Renal cortical epithelial cell (primary cell): ENCODE measurements at regions not wholly inside any gene's neighbourhood (a gene's known extent, or its start where the extent isn't known, plus 50 kb on each side); places are given as distances from the start of the nearest gene placed in this dataset.

Experiments used
- DNase-seq: peaks from one replicate; pipeline ENCODE4 v3.0.0-alpha.2; 2011; ENCODE audit warnings: low read depth

DNA sequence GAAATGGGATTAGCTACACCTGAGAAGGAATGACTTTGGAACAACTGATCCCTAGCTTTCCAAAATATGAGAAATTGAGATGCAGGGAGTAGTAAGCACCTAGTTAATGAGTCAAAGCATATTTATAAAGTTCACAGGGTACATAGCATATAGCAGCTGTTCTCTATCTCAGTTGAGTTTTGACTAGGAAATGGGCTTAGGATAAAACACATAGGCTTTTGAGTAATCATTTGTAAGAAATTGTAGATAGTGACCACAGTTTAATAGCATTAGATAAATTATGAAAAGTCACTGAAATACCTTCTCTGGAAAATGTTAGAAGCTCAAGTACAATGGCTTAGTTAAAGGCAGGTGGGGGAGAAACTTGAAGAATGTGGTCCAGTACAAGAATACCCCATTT is 444.7 kb upstream of the TNP1 start:
- no peak for DNase-seq

DNA sequence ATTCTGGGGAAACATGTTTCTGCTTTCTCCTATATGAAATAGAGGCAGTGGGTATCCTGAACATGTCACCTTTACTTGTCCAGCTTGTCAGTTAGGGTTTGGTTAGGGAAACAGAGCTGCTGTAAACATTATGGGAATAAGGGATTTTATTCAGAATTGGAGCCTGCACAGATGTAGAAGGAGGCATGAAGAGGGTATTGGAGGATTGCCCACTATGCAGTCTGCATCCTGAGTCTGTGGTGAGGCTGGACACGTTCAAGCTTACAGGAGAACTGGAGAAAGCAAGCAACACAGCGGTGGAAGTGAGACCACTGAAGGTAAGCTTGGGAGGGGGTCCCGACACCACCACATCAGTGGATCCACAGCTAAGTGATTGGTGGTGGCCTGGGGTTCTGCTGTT is 443.0 kb upstream of the TNP1 start:
- DNase-seq, result no peak

DNA sequence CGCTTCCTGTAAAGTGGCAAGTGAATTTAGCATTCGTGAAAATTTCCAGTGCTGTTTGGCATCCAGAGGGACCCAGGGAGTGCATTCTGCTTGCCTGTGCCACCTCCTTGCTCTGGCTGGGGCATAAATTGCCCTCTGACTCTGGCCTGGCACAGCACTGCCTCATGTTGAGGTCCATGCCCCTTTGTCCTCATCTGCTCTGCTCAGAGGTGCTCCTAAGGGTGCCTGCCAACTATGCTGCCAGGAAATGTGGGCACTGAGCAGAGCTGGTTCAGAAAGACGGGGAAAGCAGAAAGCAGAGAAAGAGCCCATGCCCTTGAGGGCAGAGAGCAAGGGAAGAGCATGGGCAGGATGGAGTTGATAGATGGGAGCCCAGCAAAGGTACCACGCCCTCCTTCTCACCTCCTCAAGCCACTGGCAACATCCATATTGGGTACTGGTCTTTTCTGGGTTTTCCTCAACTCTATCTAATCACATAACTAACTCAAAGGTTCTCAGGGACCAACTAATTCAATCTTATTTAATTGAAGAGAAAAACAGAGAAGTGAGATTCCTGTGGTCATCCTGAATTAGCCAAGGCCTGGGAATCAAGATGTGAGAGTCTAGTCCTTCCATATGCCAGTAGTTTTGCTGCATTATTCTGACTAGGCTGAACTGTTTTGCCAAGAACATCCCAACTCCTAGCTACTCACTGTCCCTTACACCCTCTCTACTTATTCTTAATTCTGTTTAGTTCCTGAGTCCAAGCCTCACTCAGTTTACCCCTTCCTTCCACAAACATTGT is 441.5 kb upstream of the TNP1 start:
- DNase-seq, result no peak

DNA sequence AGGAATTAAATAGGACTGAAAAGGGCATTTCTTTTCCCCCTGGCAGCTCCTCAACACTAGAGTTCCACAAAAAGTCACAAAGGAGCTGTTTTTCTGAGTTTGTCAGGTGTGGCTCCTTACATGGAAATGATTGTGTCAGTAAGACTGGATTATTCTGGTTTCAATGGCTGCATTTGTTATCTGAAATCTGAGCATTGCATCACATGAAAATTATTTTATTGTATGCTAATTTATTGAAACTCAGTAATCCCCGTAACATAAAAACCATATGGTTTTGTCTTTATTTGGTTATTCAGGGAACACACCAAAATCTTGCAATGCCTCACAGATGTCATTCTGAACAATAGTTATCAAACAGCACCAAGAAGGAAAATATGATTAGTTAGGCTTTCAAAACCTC is 439.7 kb upstream of the TNP1 start:
- peak; percentile 17 for DNase-seq

DNA sequence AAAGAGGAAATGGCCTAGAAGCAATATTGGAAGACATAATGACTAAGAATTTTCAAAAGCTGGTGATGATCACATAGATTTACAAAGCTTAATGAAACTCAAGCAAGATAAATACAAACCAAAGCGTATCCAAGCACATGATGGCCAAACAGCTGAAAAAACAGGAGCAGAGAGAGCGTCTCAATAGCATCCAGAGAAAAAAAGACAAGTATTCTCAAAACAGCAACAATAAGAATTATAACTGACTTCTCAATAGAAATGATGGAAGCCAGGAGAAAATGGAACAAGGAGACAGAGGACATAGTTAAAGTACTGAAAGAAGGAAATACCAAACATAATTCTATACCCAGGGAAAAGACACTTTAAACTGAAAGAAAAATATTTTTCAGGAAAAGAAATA is 437.2 kb upstream of the TNP1 start:
- DNase-seq, result no peak

DNA sequence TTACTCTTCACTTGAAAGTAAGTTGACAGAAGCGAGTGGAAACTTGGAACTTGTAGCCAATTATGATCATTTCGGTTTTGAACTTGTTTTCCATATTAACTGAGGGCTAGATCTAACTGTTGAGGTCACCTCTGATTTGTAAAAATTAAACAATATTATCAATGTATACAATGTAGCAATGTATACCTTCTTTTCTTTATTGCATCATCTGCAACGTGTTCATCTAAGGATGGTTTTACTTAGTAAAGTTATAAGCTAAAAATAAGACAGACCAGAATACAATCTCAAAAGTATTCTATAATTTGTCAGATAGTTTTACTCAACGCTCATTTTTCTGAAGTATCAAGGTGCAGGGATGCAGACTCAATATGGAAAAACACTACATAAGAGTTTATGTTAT is 435.0 kb upstream of the TNP1 start:
- DNase-seq, result no peak

DNA sequence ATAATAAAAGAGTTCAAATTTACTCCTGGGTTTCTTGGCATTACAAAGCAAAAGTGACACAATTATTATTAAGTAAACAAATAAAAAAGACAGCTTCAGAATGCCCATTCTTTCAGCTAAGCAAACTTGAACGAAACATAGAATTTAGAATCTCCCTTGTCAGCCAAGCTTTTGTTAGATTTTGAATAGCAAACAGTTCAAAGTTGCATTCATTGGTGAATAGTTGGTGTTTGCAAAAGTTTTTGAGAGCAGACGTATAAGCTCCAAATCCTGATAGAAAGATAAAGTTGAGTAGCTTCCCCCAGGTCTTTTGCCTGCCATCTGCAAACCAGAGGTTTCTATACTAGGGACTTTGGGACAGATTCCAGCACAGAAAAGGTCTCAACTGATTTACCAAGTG is 434.3 kb upstream of the TNP1 start:
- DNase-seq, result no peak

DNA sequence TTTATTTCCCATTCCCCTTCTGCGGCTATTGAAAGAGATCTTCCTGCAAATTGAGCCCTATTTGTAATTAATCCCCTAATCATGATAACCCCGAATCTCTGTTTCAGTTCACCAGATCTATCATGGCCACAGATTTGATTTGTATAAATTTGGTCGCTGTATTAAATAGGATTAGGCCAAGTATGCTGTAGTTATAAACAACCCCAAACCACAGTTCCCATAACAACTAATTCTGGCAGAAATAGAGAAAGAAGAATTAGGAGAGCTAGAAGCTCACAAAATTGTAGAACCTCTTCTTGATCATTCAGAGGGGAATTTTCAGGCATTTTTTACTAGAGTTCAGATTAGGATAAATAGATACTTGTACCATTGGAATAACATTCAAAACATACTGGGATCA is 433.7 kb upstream of the TNP1 start:
- DNase-seq, result no peak

DNA sequence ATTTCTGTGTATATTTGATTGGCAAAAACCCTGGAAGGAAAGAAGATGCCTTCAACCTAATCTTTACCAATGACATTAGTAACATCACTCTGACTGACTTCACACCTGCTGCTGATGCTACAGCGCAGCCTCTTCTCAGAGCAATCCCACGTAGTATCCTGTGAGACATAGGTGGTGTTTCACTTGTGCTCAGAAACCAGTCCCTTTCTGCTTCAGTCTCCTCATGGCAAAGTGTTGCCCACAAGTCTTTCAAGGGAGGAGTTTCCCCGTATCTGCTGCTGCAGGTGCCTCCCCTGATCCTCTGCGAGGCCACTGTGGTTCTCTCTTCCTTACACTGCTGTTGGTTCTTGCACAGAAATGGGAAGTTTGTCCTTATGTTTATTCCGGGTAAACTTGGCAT is 433.2 kb upstream of the TNP1 start:
- DNase-seq, result no peak

DNA sequence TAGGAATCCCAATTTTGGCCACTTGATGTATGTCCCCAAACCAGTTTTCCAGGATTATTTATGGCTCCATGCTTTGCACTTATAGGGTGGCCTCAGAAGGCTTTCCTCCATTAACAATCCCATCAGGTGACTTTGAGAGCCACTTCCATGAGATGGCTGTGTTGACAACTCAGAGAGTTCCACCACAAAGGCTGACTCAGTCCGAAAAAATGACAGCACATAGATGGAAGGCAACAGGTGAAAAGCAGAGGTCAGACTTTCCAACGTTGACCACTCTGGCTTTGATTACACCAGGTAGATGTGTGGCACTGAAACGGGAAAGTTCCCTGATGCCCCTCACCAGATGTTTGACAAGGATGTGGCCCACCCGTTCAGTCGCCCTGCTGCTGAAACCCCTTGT is 431.4 kb upstream of the TNP1 start:
- DNase-seq, result peak; percentile 42

DNA sequence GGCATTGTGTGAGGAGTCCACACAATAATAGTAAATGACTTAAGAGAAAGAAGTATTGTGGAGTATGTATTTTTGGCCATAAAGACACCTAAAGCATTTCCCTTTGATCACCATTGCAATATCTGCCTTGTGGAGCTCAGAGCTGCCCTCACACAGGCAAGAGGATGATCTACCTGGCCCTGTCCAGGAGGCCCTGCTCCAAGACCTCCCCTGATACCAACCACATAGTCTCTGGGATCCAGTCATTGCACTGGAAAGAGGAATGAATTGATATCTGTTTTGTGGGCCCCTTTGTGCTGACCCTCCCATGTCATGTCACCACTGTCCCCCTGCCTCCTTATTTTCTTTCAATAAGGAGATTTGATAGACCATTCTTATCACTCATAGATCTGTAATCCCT is 430.6 kb upstream of the TNP1 start:
- DNase-seq, result no peak

DNA sequence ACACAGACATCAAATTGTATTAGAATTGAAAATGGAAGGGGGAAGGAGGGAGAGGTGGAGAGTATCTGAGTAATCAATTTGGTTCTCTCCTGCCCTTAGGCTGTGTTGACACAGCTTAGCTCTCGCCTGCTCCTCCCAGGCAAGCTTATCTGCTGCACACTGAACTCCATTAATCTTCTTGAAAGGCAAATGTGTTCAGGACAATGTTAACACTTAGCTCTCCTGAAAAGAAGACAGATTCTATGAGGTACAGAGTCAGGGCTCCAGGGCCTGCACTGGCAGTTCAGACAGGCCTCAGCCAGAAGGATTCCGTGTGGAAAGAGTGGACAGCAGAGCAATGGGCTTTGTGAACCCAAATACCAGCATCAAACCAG is 430.0 kb upstream of the TNP1 start:
- peak; percentile 13 for DNase-seq

DNA sequence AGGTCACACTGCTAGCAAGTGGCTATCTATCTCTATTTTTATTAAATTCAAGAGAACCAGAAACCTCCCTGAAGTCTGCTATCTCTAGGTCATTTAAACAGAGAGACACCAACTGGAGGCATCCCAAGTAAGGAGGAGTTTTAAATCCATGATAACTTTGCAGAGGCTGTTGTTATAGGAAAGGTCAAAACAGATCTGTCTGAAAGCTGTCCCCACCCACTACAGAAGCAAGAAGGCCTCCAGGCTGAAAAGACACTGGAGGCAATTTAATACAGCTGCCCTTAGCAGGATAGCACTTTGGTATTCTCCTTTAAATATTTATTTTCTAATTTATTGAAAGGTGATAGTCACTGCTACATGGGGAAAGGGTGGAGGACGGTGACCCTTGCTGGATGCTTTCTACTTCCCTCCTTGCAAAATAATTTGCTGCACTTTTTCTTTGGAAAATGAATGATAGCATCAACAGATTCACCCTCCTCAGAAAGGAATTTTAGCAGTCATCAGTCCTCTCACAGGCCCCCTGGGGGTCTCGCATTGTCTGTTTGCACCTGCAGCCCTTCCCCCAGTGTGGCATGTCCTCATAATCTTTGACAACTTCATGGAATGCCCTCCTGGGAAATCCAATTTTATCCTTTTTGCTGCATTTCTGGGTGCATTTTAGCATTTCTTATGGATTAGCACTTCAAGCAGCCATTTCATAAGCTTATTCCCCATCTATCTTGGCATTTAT is 429.5 kb upstream of the TNP1 start:
- no peak for DNase-seq

DNA sequence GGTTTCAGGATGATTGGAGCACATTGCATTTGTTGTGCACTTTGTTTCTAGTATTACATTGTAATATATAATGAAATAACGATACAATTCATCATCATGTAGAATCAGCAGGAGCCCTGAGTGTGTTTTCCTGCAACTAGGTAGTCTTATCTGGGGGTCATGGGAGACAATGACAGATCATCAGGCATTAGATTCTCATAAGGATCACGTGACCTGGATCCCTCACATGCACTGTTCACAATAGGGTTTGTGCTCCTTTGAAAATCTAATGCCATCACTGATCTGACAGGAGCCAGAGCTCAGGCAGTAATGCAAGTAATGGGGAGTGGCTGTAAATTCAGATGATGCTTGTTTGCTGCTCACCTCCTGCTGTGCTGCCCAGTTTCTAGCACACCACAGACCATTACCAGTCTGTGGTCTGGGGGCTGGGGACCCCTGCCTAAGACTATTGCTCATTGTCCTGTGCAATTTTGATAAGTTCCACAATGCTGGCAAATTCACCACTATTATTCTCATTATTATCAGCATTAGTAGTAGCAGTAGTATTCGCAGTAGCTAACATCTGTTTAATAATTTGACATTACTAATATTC is 428.7 kb upstream of the TNP1 start:
- no peak for DNase-seq

DNA sequence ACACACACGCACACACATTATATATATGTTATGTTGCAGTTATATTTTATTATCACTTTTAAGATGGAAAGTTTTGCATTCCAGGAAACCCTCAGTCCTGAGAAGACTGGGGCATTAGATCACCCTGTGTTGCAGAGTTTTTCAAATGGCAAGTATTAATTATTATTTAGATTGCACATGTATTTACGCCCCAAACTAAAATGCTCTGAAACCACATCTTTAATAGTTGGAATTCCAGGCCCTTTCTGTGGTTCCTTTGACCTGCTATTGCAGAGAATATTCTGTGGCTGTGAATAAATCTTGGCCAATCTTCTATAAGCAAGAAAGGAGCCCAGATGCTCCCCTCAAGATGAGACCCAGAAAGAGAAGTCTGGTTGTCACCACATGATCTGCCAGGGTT is 427.0 kb upstream of the TNP1 start:
- peak; percentile 57 for DNase-seq

DNA sequence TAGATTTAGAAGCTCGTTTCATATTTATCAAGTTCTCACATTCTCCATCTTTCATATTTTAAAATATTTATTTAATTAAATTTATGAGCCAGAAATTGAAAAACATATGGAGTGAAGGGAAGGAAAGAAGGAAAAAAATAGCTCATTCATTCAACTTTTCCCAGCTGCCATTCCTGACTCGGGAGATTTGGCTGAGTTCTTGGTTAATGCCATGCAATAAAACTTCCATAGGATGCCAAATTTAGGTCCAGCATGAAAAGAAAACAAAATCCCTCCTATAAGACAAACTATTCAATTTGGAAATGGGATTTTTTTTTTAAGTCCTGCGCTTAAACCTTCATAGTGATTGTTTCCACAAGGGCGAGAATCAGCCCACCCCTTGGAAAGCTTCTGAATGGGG is 426.1 kb upstream of the TNP1 start:
- DNase-seq, result no peak

DNA sequence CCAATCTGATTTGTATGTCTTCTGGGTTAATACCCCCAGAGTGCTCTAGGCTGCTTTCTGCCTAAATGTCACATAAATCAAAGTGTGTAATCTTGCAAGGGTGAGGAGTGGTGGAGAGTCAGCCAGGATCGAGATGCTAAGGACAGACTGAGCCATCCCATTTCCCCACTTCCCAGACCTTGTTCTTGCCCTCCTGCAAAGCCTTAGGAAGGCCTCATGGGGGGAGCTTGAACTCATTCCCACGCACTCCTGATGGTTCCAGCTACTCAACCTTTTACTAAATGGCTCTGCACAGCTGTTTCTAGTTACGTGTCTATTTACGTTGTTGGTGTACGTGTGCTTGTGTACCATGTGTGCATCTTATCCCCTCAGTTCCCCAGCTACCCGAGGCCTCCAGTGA is 423.6 kb upstream of the TNP1 start:
- no peak for DNase-seq

DNA sequence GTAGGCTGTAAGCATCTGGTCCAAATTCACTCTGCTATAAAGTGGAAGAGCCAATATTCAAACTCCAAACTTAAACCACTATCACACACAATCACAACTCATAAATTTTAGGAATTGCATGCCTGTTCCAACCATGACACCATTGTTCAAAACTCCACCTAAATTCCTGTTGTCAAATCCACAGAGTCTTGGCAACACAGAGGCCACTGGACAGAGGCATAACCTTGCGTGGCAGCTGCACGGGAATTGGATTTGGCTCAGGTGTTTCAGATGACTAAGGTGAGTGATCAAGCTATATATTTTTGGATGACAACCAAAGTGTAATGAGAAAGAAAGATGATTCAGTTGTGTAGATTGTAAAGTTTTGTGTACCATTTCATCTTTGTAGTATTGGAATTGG is 422.7 kb upstream of the TNP1 start:
- no peak for DNase-seq

DNA sequence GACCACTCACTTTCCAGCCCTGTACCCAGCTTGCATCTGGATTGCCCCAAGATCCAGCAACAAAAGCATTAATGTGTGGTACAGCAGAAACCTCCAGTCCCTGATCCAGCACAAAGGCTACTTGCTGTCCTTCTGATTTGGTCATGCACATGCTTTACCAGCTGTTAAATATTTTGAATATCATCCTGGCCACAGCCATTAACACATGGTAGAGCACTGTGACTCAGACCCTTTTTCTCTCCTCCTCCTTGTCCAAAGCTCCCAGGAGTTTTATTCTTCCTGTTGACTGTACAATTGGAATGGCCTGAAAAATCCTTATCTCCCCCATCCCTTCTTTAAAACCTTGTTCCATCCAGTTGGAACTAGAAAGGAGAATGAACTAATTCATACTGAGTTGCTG is 419.7 kb upstream of the TNP1 start:
- DNase-seq, result peak; percentile 94

DNA sequence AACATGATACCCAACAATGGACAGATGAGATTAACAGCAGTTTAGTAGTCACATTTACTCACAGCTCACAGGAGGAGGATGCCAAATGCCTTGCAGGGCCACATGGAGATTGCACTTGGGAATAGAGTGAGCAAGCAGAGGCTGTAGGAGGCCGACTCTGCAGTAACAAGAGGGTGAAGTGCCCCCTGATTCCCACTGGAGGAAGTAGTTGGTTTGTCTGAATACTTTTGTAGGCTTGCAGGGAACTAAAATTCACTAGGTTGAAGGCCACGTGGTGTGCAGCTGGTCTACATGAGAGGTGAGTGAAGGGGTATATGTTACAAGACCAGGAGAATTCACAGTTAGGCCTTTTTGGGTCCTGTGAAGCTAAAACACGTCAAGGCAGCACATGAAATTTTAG is 419.3 kb upstream of the TNP1 start:
- no peak for DNase-seq

DNA sequence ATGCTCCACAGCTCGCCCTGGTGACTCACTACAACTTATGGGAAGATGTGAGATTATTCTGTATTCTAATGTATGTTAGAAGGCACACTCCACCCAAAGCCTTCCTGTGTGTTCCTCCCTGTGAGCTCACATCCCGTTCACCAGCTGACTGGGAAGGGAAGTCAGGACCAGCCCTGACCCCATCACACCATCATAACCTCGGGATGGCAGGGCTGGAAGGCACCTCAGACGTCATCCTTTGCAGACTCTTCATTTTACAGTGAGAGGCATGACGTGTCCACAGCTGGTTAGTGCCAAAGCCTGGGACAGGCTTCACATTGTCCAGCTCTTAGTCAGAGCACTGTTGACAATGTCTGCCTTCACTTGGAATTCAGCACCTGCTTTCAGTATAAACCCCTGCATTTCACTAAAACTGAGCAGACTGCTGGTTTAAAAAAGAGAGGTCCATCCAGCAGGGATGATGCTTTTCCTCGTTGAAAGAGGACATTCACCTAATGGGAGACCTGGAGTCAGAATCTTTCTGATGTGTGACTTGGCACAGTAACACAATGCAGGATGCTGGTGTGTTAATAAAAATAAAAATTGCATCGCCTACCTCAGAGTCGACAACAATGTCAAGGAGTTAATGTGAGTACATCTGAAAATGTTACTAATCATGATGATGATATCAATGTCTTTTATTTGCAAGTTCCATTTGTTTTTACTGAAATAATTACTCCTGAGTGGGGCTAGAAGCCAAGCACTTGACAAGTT is 418.0 kb upstream of the TNP1 start:
- DNase-seq, result peak; percentile 54

DNA sequence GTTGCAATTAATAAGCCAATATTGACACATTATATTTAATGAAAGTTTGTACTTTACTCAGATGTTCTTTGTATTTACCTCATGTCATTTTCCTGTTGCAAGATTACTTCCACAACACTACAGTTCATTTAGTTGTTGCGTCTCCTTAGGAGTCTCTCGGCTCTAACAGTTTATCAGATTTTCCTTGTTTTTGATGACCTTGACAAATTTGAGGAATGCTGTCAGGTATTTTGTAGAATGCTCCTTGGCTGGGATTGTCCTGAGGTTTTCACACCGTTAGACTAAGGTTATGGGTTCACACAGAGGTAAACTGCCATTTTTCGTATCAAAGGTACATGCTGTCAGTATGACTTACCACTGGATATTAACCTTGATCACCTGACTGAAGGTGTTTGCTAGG is 416.6 kb upstream of the TNP1 start:
- no peak for DNase-seq

DNA sequence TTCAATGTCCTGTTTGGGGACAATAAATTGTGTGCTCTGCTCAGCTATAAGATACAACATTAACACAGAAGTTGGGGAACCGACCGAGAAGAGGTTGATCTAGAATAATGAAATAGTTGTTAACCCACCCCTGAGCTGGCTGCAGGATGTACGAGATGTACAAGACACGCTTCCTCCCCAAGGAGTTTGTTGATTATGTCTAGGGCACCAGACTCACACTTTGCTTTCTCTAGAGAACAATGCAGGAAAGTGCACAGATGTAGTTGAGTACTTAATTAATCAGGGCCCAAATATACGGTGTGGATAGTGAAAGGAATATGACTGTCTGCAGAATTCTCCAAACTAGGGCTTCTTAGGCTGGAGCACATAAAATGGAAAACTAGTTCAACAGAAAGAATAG is 415.2 kb upstream of the TNP1 start:
- no peak for DNase-seq
